ENCODE measurements at regions not wholly inside any gene's neighbourhood (a gene's known extent, or its start where the extent isn't known, plus 50 kb on each side); places are given as distances from the start of the nearest gene placed in this dataset.

DNA sequence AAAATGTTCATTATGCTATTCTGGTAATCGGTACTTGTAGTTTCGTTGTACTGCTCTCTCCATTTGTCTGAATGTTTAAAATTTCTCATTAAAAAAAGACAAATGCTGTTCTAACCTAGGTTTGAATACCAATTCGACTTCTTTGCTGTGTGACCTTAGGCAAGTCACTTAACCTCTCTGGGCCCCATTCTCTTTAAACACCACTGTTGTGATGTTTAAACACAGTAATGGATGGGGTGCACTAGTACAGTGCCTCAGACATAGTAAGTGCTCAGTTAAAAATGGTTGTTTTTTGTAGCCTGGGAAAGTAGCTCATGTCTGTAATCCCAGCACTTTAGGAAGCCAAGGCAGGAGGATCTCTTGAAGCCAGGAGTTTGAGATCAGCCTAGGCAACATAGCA lies 138.5 kb downstream of the MRPL14 start:
- Histone ChIP-seq H3K4me1 (peaks cover 19 to 32% (median 26%) of the 10 kb centered on the region in 4 donors), H3K4me3 (no peak overlapping the region), H3K9me3 (no peaks in the 10 kb centered on the region), H3K36me3 (no peaks in the 10 kb centered on the region), H3K27ac (no peak overlapping the region), H3K27me3 (no peaks in the 10 kb centered on the region)
- intact Hi-C loops (cut with DNase I; ENCODE audit: low total_unique reads): no loop called here
- no peak for TF ChIP-seq POLR2AphosphoS5 (IDR thresholded peaks at IDR 0.05)
- TF ChIP-seq POLR2A (IDR thresholded peaks at IDR 0.05): no peak
- no peak for TF ChIP-seq EP300 (IDR thresholded peaks at IDR 0.05)
- TF ChIP-seq, protein P1, sequence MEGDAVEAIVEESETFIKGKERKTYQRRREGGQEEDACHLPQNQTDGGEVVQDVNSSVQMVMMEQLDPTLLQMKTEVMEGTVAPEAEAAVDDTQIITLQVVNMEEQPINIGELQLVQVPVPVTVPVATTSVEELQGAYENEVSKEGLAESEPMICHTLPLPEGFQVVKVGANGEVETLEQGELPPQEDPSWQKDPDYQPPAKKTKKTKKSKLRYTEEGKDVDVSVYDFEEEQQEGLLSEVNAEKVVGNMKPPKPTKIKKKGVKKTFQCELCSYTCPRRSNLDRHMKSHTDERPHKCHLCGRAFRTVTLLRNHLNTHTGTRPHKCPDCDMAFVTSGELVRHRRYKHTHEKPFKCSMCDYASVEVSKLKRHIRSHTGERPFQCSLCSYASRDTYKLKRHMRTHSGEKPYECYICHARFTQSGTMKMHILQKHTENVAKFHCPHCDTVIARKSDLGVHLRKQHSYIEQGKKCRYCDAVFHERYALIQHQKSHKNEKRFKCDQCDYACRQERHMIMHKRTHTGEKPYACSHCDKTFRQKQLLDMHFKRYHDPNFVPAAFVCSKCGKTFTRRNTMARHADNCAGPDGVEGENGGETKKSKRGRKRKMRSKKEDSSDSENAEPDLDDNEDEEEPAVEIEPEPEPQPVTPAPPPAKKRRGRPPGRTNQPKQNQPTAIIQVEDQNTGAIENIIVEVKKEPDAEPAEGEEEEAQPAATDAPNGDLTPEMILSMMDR (IDR thresholded peaks at IDR 0.05): no peak
- no peak for DNase-seq
- WGBS, 5 donors: 85 to 91% (median 88%) methylated on average over 3 of the region's 3 CpGs

DNA sequence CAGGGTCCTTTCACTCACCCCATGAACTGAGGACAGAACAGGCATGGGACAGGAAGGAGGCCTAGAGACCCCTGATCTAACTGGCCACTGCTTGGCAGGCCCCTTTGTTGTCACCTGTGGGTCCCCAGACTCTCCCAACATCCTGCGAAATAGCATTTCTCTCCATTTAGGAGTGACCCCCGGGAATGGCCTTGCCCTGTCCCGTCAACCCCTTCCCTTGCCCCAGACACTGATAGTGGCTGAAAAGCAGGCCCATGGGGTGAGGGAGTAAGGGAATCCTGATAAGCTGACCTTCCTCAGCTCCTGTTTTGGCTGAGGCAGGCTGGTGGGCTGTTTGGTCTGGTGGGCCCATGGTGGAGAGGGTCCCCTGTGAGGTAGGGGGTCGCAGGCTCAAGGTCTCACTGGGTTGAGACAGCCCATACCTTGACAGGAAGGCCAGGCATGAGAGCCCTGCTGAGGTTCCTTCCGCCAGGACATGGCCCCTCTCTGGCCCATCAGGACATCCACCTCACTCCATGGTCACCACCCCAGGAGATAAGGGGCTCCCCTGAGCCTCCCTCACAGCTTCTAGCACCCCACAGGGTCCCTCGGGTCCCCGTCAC lies 139.3 kb downstream of the MRPL14 start:
- H3K27ac ChIP-seq: no peak overlapping the region
- H3K4me1 ChIP-seq: peaks cover 16 to 25% (median 22%) of the 10 kb centered on the region in 4 donors
- H3K4me3 ChIP-seq: no peak overlapping the region
- H3K36me3 ChIP-seq: no peaks in the 10 kb centered on the region
- no peak for DNase-seq
- H3K27me3 ChIP-seq: no peaks in the 10 kb centered on the region
- no peaks in the 10 kb centered on the region for H3K9me3 ChIP-seq
- TF ChIP-seq EP300 (IDR thresholded peaks at IDR 0.05) (no peak), POLR2AphosphoS5 (IDR thresholded peaks at IDR 0.05) (no peak), POLR2A (IDR thresholded peaks at IDR 0.05) (no peak)
- TF ChIP-seq, protein P1 (IDR thresholded peaks at IDR 0.05): no peak
- intact Hi-C loops (cut with DNase I; ENCODE audit: low total_unique reads): no loop called here
- WGBS, 5 donors: 91 to 100% (median 93%) methylated on average over 2 to 7 of the region's 7 CpGs

DNA sequence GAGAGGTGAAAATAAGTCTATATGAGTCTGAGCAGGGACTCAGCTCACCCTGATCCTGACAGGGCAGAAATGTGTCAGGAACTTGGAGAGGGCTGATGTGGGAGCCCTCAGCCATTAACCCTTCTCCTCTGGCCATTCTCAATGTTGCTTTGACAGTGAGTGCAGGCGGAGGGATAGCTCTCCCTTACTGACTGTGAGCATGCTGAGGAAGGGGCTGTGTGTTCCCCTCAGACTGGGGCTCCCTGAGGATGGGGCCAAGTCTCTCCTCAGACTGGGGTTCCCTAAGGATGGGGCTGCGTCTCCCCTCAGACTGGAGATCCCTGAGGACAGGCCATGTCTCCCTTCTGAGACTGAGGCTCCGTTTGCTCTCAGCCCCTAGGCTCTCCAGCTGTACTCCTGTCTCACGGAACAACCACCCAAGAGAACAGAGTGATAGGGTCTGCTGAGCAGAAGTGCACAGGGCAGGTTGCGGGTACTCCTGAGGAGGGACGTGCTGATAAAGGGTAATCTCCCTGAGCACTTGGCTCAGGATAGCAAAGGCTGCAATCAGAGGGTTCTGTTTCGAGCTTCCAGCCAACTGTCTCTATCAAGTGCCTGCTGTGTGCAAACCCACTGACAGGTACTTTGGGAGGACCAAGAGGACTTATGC lies 141.0 kb downstream of the MRPL14 start:
- Histone ChIP-seq H3K27me3 (no peaks in the 10 kb centered on the region), H3K27ac (no peak overlapping the region), H3K9me3 (no peaks in the 10 kb centered on the region), H3K4me1 (peaks cover 12 to 19% (median 14%) of the 10 kb centered on the region in 4 donors), H3K36me3 (no peaks in the 10 kb centered on the region), H3K4me3 (no peak overlapping the region)
- DNase-seq: no peak
- intact Hi-C loops (cut with DNase I; ENCODE audit: low total_unique reads): no loop called here
- TF ChIP-seq, protein P1 (IDR thresholded peaks at IDR 0.05): no peak
- no peak for TF ChIP-seq POLR2AphosphoS5 (IDR thresholded peaks at IDR 0.05)
- no peak for TF ChIP-seq POLR2A (IDR thresholded peaks at IDR 0.05)
- no peak for TF ChIP-seq EP300 (IDR thresholded peaks at IDR 0.05)
- WGBS, 5 donors: 77 to 95% (median 89%) methylated on average over 7 of the region's 7 CpGs

DNA sequence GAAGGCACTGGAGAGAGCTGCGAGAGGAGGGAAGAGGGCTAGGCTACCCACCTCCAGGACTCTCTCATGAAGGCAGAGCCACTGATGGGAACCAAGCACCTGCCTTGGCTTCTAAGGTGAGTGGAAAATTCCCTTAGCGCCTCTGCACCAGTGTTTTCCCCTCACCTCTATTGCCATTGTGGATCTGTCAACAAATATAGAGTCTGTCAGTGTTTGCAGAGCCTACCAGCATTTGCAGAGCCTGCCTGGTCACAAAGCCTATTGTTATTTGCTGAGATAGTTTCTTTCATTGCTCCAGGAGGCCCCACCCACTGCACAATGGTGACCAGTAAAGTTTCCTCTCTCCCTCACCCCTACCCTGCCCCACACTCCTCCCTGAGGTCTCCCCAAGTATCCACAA lies 141.9 kb downstream of the MRPL14 start:
- no peak overlapping the region for H3K27ac ChIP-seq
- H3K4me3 ChIP-seq: no peak overlapping the region
- peaks cover 2 to 9% (median 4%) of the 10 kb centered on the region in 4 donors for H3K4me1 ChIP-seq
- WGBS, 5 donors: 63 to 85% (median 75%) methylated on average over 2 of the region's 2 CpGs
- no peaks in the 10 kb centered on the region for H3K9me3 ChIP-seq
- H3K27me3 ChIP-seq: no peaks in the 10 kb centered on the region
- intact Hi-C loops (cut with DNase I; ENCODE audit: low total_unique reads): no loop called here
- TF ChIP-seq, protein P1 (IDR thresholded peaks at IDR 0.05): no peak
- TF ChIP-seq EP300 (IDR thresholded peaks at IDR 0.05) (no peak), POLR2AphosphoS5 (IDR thresholded peaks at IDR 0.05) (no peak), POLR2A (IDR thresholded peaks at IDR 0.05) (no peak)
- H3K36me3 ChIP-seq: no peaks in the 10 kb centered on the region
- no peak for DNase-seq
